Lung (tissue), 11 donors: ENCODE measurements at regions not wholly inside any gene's neighbourhood (a gene's known extent, or its start where the extent isn't known, plus 50 kb on each side); places are given as distances from the start of the nearest gene placed in this dataset.

Experiments
- ATAC-seq: fragments of 200-7000 bp; cut with Tn5 transposase; one replicate; pipeline ENCODE4 v1.9.1; 2020; ENCODE audit warnings: moderate number of reproducible peaks; ENCODE audit not compliant: insufficient read depth, low FRiP score
- DNase-seq, 3 donors: peaks; one replicate each; pipeline ENCODE4 v3.0.0-alpha.2; 2013 to 2017
- H3K27ac ChIP-seq, 2 donors: one replicate each; pipeline ENCODE4 v1.5.1; 2013; ENCODE audit warnings: mild to moderate bottlenecking in 2 of 2, moderate library complexity in 2 of 2, control low read depth in 1 of 2, inconsistent platforms in 1 of 2, low read depth in 1 of 2, low read length in 1 of 2
- H3K27me3 ChIP-seq, 3 donors: one replicate each; pipeline ENCODE4 v1.5.1; 2013; ENCODE audit warnings: low read length in 2 of 3; ENCODE audit not compliant: control insufficient read depth in 3 of 3, insufficient read depth in 3 of 3
- H3K36me3 ChIP-seq, 4 donors: one replicate each; pipeline ENCODE4 v1.5.1; 2013; ENCODE audit warnings: low read length in 4 of 4, mild to moderate bottlenecking in 1 of 4, moderate library complexity in 1 of 4; ENCODE audit not compliant: control insufficient read depth in 4 of 4, insufficient read depth in 4 of 4
- H3K4me1 ChIP-seq, 5 donors: one replicate each; pipeline ENCODE4 v1.5.1; 2013; ENCODE audit warnings: low read length in 5 of 5, mild to moderate bottlenecking in 2 of 5, moderate library complexity in 1 of 5; ENCODE audit not compliant: control insufficient read depth in 5 of 5, insufficient read depth in 5 of 5
- H3K4me3 ChIP-seq: one replicate; pipeline ENCODE4 v1.5.1; 2013; ENCODE audit warnings: mild to moderate bottlenecking, control low read depth, moderate library complexity
- H3K9ac ChIP-seq, 2 donors: one replicate each; pipeline ENCODE4 v1.5.1; 2013; ENCODE audit warnings: low read length in 2 of 2, control low read depth in 1 of 2; ENCODE audit not compliant: insufficient read depth in 1 of 2
- H3K9me3 ChIP-seq, 4 donors: one replicate each; pipeline ENCODE4 v1.5.1; 2013; ENCODE audit warnings: low read length in 3 of 4, mild to moderate bottlenecking in 1 of 4, moderate library complexity in 1 of 4; ENCODE audit not compliant: control insufficient read depth in 4 of 4, insufficient read depth in 3 of 4
- WGBS, 2 donors: extraction: QIAGEN DNeasy Blood & Tissue Kit; methylation state at CpG; one replicate each; pipeline ENCODE4 v1.1.7; 2013; 5-methylcytosine and 5-hydroxymethylcytosine counted together
- TF ChIP-seq, protein P1 (sequence below): IDR thresholded peaks from 2 replicates; pipeline ENCODE4 v1.5.1; 2012; ENCODE audit warnings: mild to moderate bottlenecking; ENCODE audit errors: control extremely low read depth, extremely low read depth
- donor health status: control.
- donor health status: control.
- donor health status: Bipolar disorder and iron deficiency.
- donor health status: healthy.
- donor health status: DM: yes; HTN: yes; CAD: no.

DNA sequence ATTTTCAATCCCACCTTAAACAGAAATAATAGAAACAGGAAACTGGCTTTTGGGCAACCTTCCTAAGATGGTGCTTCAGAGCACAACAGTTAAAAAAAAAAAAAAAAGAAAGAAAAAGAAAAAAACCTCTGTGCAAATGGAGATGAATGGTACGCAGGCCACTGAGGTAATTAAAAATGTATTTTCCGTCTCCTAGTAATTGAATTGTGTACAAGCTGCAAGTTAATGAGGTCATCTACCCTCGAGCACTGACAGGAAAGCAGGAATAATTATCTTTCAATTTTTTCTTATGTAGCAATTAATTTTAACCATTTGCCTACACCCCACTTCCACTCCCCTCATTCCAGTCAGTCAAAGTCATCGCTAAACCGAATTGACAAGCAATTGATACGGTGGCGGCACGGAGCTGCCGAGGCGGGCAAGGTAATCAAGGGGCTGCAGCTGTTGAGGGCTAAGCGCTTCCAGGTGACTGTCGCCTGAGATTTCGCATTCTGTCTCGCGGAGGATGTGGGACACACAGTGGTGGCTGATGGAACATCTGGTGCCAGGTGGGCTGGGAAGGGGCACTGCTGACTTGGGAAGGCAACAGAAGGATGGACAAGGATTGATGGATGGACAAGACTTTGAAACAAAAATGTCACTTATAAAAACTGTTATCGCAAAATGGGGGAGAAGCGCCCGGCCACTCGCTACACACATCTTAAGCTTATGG is 109.4 kb downstream of the RCN1 start:
- TF ChIP-seq, protein P1, sequence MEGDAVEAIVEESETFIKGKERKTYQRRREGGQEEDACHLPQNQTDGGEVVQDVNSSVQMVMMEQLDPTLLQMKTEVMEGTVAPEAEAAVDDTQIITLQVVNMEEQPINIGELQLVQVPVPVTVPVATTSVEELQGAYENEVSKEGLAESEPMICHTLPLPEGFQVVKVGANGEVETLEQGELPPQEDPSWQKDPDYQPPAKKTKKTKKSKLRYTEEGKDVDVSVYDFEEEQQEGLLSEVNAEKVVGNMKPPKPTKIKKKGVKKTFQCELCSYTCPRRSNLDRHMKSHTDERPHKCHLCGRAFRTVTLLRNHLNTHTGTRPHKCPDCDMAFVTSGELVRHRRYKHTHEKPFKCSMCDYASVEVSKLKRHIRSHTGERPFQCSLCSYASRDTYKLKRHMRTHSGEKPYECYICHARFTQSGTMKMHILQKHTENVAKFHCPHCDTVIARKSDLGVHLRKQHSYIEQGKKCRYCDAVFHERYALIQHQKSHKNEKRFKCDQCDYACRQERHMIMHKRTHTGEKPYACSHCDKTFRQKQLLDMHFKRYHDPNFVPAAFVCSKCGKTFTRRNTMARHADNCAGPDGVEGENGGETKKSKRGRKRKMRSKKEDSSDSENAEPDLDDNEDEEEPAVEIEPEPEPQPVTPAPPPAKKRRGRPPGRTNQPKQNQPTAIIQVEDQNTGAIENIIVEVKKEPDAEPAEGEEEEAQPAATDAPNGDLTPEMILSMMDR = no peak
- DNase-seq (no peak), ATAC-seq (no peak)
- Histone ChIP-seq H3K9me3 (no peaks in the 10 kb centered on the region), H3K27me3 (no peaks in the 10 kb centered on the region), H3K4me1 (no peaks in the 10 kb centered on the region), H3K36me3 (no peaks in the 10 kb centered on the region), H3K9ac (no peak overlapping the region), H3K27ac (no peak overlapping the region), H3K4me3 (no peak overlapping the region)
- WGBS, 2 donors = 81 to 86% methylated on average over 19 of the region's 19 CpGs

DNA sequence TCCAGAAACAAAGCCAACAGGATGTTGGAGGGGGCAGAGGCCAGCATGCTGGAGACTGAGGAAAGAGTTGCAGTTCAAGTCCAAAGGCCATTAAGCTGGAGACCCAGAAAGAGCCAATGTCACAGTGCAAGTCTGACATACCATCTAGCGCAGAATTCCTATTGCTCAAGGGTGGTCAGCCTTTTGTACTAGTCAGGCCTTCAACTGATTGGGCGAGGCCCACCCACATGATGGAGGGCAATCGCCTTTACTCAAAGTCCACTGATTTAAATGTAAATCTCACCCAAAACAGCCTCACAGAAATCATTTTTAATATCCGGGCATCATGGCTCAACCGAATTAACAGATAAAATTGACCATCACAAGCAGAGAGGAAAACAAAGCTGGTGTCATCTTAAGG is 113.9 kb downstream of the RCN1 start:
- 75 to 90% methylated on average over 5 of the region's 5 CpGs for WGBS, 2 donors
- no peak overlapping the region for H3K9ac ChIP-seq
- H3K9me3 ChIP-seq = no peaks in the 10 kb centered on the region
- H3K27ac ChIP-seq = no peak overlapping the region
- ATAC-seq (no peak), DNase-seq (no peak)
- no peaks in the 10 kb centered on the region for H3K4me1 ChIP-seq
- H3K36me3 ChIP-seq = no peaks in the 10 kb centered on the region
- H3K27me3 ChIP-seq = no peaks in the 10 kb centered on the region
- no peak overlapping the region for H3K4me3 ChIP-seq
- TF ChIP-seq, protein P1 = no peak

DNA sequence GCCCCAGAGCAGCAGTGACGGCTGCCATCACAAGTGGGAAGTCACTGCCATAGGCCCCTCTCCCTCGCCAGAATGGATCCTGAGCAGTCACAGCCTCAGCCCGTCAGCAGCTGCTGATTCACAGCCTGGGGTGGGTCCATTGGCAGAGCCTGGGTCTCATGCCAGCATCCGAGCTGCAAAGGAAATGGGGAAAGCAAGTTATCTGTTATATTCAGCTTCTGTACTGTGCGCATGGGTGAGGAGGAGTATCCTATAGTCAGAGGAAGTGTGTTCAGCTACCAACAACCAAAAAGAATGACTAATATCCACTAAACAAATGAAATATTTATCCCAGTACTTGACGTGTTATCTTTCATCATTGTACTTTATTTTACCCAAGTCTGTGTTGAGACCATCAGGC is 119.7 kb downstream of the RCN1 start:
- H3K4me3 ChIP-seq = no peak overlapping the region
- H3K9ac ChIP-seq = no peak overlapping the region
- no peaks in the 10 kb centered on the region for H3K4me1 ChIP-seq
- H3K9me3 ChIP-seq = no peaks in the 10 kb centered on the region
- no peaks in the 10 kb centered on the region for H3K27me3 ChIP-seq
- WGBS, 2 donors = 38 to 43% methylated on average over 6 of the region's 6 CpGs
- ATAC-seq (no peak), DNase-seq (no peak)
- no peak overlapping the region for H3K27ac ChIP-seq
- H3K36me3 ChIP-seq = no peaks in the 10 kb centered on the region
- TF ChIP-seq, protein P1 = no peak

DNA sequence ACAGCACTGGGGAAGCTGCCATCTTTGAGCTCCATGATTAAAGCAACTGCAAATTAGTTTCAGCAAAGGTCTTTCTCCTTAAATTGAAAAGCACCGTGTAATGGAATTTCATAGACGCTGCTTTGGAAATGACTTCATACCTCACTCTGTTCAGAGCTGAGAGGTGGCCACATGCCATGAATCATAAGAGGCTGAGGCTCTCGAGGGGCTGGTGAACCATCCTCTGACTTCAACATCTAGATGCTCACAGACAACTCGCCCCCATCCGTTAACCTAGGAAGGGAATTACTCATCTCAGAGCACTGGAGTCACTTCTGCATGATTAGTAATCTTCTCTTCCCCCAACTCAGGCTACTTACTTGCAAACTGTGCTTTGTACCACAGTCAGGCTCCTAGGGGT is 122.3 kb downstream of the RCN1 start:
- no peak for ATAC-seq
- TF ChIP-seq, protein P1 = no peak
- Histone ChIP-seq H3K9me3 (no peaks in the 10 kb centered on the region), H3K36me3 (no peaks in the 10 kb centered on the region), H3K27ac (no peak overlapping the region), H3K9ac (no peak overlapping the region), H3K4me3 (no peak overlapping the region), H3K4me1 (no peaks in the 10 kb centered on the region), H3K27me3 (no peaks in the 10 kb centered on the region)
- DNase-seq = peak in 2 of 3 donors; percentile 13 to 18
- 54 to 90% methylated on average over 5 of the region's 5 CpGs for WGBS, 2 donors
